ENCODE measurements at regions not wholly inside any gene's neighbourhood (a gene's known extent, or its start where the extent isn't known, plus 50 kb on each side); places are given as distances from the start of the nearest gene placed in this dataset.

DNA sequence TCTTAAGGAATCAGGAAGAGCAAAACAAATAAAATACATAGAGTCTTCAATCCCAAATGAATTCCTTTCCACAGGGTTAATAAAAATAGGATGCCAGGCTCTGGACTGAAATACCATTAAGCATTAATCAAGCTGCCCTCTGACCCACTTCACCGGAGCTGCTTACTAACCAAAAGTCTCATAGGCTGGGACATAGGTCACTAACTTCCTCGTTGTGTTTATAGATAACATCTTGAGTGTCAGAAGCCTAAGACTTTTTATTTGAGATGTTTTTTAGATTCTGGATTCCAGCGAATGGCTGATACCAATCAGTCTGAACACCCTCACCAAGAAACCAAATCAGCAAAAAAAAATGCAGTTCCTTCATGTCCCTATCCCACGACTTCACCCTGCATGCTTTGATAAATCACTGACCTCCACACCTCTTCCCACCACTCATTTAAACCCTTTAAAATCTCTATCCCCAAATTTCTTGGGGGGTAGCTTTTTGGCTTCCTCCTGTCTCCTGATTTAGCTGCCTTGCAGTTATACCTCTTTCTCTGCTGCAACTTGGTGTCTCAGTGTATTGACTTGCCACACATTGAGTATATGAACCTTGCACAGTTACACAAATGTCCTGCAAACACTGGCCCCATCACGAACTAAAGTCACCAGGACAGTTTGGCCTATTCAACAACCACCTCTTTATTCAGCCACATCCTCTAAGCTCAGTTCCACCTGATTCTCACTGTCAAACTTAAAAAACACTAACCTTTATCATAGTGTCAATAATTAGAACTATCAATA lies 399.3 kb downstream of the METTL4 start:
- no peaks in the 10 kb centered on the region for H3K9me3 Mint-ChIP-seq
- TF ChIP-seq, protein P1, sequence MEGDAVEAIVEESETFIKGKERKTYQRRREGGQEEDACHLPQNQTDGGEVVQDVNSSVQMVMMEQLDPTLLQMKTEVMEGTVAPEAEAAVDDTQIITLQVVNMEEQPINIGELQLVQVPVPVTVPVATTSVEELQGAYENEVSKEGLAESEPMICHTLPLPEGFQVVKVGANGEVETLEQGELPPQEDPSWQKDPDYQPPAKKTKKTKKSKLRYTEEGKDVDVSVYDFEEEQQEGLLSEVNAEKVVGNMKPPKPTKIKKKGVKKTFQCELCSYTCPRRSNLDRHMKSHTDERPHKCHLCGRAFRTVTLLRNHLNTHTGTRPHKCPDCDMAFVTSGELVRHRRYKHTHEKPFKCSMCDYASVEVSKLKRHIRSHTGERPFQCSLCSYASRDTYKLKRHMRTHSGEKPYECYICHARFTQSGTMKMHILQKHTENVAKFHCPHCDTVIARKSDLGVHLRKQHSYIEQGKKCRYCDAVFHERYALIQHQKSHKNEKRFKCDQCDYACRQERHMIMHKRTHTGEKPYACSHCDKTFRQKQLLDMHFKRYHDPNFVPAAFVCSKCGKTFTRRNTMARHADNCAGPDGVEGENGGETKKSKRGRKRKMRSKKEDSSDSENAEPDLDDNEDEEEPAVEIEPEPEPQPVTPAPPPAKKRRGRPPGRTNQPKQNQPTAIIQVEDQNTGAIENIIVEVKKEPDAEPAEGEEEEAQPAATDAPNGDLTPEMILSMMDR (IDR thresholded peaks at IDR 0.05) = no peak
- H3K36me3 Mint-ChIP-seq (ENCODE audit: low read depth) = no peaks in the 10 kb centered on the region
- H3K4me1 ChIP-seq (ENCODE audit: insufficient read depth, low read length) = no peaks in the 10 kb centered on the region
- DNase-seq (no peak), ATAC-seq (ENCODE audit: poor library complexity) (no peak)
- H3K27me3 Mint-ChIP-seq = peaks cover 5% of the 10 kb centered on the region
- no peaks in the 10 kb centered on the region for H3K4me1 Mint-ChIP-seq (ENCODE audit: low read depth)
- ChIA-PET POLR2A (no interaction called here), CTCF (no interaction called here)
- H3K27ac ChIP-seq (ENCODE audit: low read depth in 1 of 2, low read length in 2 of 2) = no peak overlapping the region
- no peaks in the 10 kb centered on the region for H3K27me3 ChIP-seq (ENCODE audit: control insufficient read depth in 1 of 2, insufficient read depth in 2 of 2, low read length in 2 of 2)
- H3K4me3 ChIP-seq (ENCODE audit: low read length) = no peak overlapping the region
- no peaks in the 10 kb centered on the region for H3K36me3 ChIP-seq (ENCODE audit: insufficient read depth, low read length)
- no peaks in the 10 kb centered on the region for H3K9me3 ChIP-seq (ENCODE audit: control insufficient read depth in 1 of 2, insufficient read depth in 1 of 2, low read length in 2 of 2)
- H3K4me3 Mint-ChIP-seq = no peak overlapping the region
- intact Hi-C loops (cut with DNase I, micrococcal nuclease) = no loop called here
- H3K27ac Mint-ChIP-seq = no peak overlapping the region

DNA sequence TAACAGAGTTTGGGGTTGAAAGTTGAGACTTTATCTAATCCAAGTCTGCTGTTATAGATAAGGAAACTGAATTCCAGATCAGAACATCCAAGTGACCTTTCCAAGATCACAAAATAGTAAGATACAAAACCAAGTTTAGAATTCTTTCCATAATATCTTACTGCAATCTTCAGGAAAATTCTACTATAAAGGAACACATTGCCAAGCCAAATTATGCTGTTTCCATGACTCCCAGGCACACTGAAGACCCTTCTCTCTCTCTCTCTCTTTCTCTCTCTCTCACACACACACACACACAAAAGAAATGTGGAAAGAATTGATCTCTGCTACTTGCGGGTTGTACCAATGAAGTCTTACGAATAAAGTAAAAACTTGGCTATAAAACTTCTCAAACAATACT lies 398.4 kb downstream of the METTL4 start:
- no peak for ATAC-seq (ENCODE audit: poor library complexity)
- H3K4me3 Mint-ChIP-seq = no peak overlapping the region
- peaks cover 5% of the 10 kb centered on the region for H3K27me3 Mint-ChIP-seq
- H3K27ac Mint-ChIP-seq = no peak overlapping the region
- Histone ChIP-seq H3K4me1 (ENCODE audit: insufficient read depth, low read length) (no peaks in the 10 kb centered on the region), H3K4me3 (ENCODE audit: low read length) (no peak overlapping the region), H3K27me3 (ENCODE audit: control insufficient read depth in 1 of 2, insufficient read depth in 2 of 2, low read length in 2 of 2) (no peaks in the 10 kb centered on the region), H3K36me3 (ENCODE audit: insufficient read depth, low read length) (no peaks in the 10 kb centered on the region), H3K27ac (ENCODE audit: low read depth in 1 of 2, low read length in 2 of 2) (no peak overlapping the region), H3K9me3 (ENCODE audit: control insufficient read depth in 1 of 2, insufficient read depth in 1 of 2, low read length in 2 of 2) (no peaks in the 10 kb centered on the region)
- ChIA-PET POLR2A (no interaction called here), CTCF (no interaction called here)
- H3K4me1 Mint-ChIP-seq (ENCODE audit: low read depth) = no peaks in the 10 kb centered on the region
- no peaks in the 10 kb centered on the region for H3K9me3 Mint-ChIP-seq
- intact Hi-C loops (cut with DNase I, micrococcal nuclease) = no loop called here
- DNase-seq = no peak
- TF ChIP-seq, protein P1 (IDR thresholded peaks at IDR 0.05) = no peak
- no peaks in the 10 kb centered on the region for H3K36me3 Mint-ChIP-seq (ENCODE audit: low read depth)

DNA sequence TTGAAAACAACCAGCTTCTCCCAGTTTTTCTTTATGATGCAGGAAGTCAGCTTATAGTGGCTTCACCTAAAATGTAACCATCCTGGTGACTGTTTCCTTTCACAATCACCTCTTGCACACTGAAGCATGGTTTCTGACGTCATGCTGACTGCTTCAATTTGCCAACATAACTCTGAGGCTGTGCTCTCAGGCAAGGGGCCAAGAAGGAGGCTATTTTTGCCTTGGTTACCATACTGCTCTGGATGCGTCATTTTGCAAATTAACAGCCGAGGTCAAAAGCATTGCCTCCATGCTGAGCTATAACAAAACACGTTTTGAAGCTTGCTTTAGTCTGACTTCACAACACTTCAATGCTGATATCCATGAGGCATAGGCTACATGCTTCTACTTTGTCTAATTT lies 397.8 kb downstream of the METTL4 start:
- DNase-seq = no peak
- ATAC-seq (ENCODE audit: poor library complexity) = no peak
- Histone ChIP-seq H3K4me3 (ENCODE audit: low read length) (no peak overlapping the region), H3K27ac (ENCODE audit: low read depth in 1 of 2, low read length in 2 of 2) (no peak overlapping the region), H3K9me3 (ENCODE audit: control insufficient read depth in 1 of 2, insufficient read depth in 1 of 2, low read length in 2 of 2) (no peaks in the 10 kb centered on the region), H3K27me3 (ENCODE audit: control insufficient read depth in 1 of 2, insufficient read depth in 2 of 2, low read length in 2 of 2) (no peaks in the 10 kb centered on the region), H3K36me3 (ENCODE audit: insufficient read depth, low read length) (no peaks in the 10 kb centered on the region), H3K4me1 (ENCODE audit: insufficient read depth, low read length) (no peaks in the 10 kb centered on the region)
- TF ChIP-seq, protein P1 (IDR thresholded peaks at IDR 0.05) = no peak
- no peaks in the 10 kb centered on the region for H3K4me1 Mint-ChIP-seq (ENCODE audit: low read depth)
- intact Hi-C loops (cut with DNase I, micrococcal nuclease) = no loop called here
- no peaks in the 10 kb centered on the region for H3K36me3 Mint-ChIP-seq (ENCODE audit: low read depth)
- H3K9me3 Mint-ChIP-seq = no peaks in the 10 kb centered on the region
- ChIA-PET POLR2A (no interaction called here), CTCF (no interaction called here)
- H3K4me3 Mint-ChIP-seq = no peak overlapping the region
- H3K27ac Mint-ChIP-seq = no peak overlapping the region
- peaks cover 5% of the 10 kb centered on the region for H3K27me3 Mint-ChIP-seq
